GM12878 (cell line): ENCODE measurements at regions not wholly inside any gene's neighbourhood (a gene's known extent, or its start where the extent isn't known, plus 50 kb on each side); places are given as distances from the start of the nearest gene placed in this dataset.

Source experiments
- CREM ChIP-seq: IDR thresholded peaks from 2 replicates; pipeline ENCODE4 v1.6.1; 2014; ENCODE audit warnings: antibody characterized with exemption, low read depth
- CTCF ChIP-seq, 3 experiments: IDR thresholded peaks in 2 of 3; conservative IDR thresholded peaks in 1 of 3; 2 replicates each; pipeline ENCODE4 v1.5.1; 2011; ENCODE audit warnings: low read depth in 3 of 3, low read length in 3 of 3, mild to moderate bottlenecking in 3 of 3, control low read depth in 2 of 3, moderate library complexity in 2 of 3, inconsistent platforms in 1 of 3, mixed read lengths in 1 of 3; ENCODE audit not compliant: control insufficient read depth in 2 of 3, insufficient read depth in 1 of 3; ENCODE audit errors: extremely low read depth in 1 of 3
- EP300 ChIP-seq, 2 experiments: fragments of 150-350 bp in 1 of 2; IDR thresholded peaks; 2 replicates each; pipeline ENCODE4 v1.6.1; 2011 to 2012; ENCODE audit warnings: low read depth in 2 of 2, low read length in 2 of 2, borderline replicate concordance in 1 of 2, improper control_type of control experiment in 1 of 2, inconsistent platforms in 1 of 2; ENCODE audit not compliant: control insufficient read depth in 1 of 2
- LARP7 ChIP-seq: fragments of 450-650 bp; IDR thresholded peaks from 2 replicates; pipeline ENCODE4 v1.6.1; 2017; ENCODE audit warnings: mild to moderate bottlenecking
- NR2C2 ChIP-seq: IDR thresholded peaks from 2 replicates; pipeline ENCODE4 v1.6.1; 2011; ENCODE audit warnings: borderline replicate concordance, low read depth; ENCODE audit not compliant: control insufficient read depth, insufficient read length
- POLR2A ChIP-seq: IDR thresholded peaks from 2 replicates; pipeline ENCODE4 v1.6.1; 2011; ENCODE audit warnings: low read depth, mild to moderate bottlenecking, low read length
- ZZZ3 ChIP-seq: IDR thresholded peaks from 2 replicates; pipeline ENCODE4 v1.6.1; 2011; ENCODE audit warnings: low read depth; ENCODE audit not compliant: control insufficient read depth, insufficient read length
- TF ChIP-seq, protein P1 (sequence below): fragments of 450-650 bp; IDR thresholded peaks from 2 replicates; pipeline ENCODE4 v1.6.1; 2017; ENCODE audit warnings: antibody characterized with exemption, mild to moderate bottlenecking, moderate library complexity

- TF ChIP-seq ZZZ3 (no peak), NR2C2 (no peak), POLR2A (no peak), CREM (no peak), CTCF (IDR thresholded peaks at IDR 0.05 in 2 of 3, conservative IDR thresholded peaks at IDR 0.05 in 1 of 3; ENCODE audit: control insufficient read depth in 2 of 3, extremely low read depth in 1 of 3, insufficient read depth in 1 of 3, low read depth in 3 of 3, low read length in 3 of 3) (no peak), EP300 (IDR thresholded peaks at IDR 0.05; ENCODE audit: borderline replicate concordance in 1 of 2, control insufficient read depth in 1 of 2, low read depth in 2 of 2, low read length in 2 of 2) (no peak), LARP7 (no peak)
- TF ChIP-seq, protein P1, sequence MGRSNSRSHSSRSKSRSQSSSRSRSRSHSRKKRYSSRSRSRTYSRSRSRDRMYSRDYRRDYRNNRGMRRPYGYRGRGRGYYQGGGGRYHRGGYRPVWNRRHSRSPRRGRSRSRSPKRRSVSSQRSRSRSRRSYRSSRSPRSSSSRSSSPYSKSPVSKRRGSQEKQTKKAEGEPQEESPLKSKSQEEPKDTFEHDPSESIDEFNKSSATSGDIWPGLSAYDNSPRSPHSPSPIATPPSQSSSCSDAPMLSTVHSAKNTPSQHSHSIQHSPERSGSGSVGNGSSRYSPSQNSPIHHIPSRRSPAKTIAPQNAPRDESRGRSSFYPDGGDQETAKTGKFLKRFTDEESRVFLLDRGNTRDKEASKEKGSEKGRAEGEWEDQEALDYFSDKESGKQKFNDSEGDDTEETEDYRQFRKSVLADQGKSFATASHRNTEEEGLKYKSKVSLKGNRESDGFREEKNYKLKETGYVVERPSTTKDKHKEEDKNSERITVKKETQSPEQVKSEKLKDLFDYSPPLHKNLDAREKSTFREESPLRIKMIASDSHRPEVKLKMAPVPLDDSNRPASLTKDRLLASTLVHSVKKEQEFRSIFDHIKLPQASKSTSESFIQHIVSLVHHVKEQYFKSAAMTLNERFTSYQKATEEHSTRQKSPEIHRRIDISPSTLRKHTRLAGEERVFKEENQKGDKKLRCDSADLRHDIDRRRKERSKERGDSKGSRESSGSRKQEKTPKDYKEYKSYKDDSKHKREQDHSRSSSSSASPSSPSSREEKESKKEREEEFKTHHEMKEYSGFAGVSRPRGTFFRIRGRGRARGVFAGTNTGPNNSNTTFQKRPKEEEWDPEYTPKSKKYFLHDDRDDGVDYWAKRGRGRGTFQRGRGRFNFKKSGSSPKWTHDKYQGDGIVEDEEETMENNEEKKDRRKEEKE = no peak
These were observed 244.1 kb upstream of the ARSJ start for GRCh38 chr4:114223580-114223979.
